Mesendoderm (in vitro differentiated cells): ENCODE measurements at regions not wholly inside any gene's neighbourhood (a gene's known extent, or its start where the extent isn't known, plus 50 kb on each side); places are given as distances from the start of the nearest gene placed in this dataset.
"Not testable (repeated sequence)": the region's sequence is repeated elsewhere in the genome, so short reads cannot be mapped to it uniquely, and the experiment has no call there.

ENCODE experiments used
- DNase-seq: peaks from one replicate; pipeline ENCODE4 v3.0.0; 2013
- H2AK5ac ChIP-seq: 2 replicates; pipeline ENCODE4 v1.6.1; 2013; ENCODE audit warnings: low read length, inconsistent platforms
- H2BK120ac ChIP-seq: 2 replicates; pipeline ENCODE4 v1.6.1; 2013; ENCODE audit warnings: low read depth, mild to moderate bottlenecking, low read length, moderate library complexity, mixed read lengths
- H2BK15ac ChIP-seq: replicated peaks from 2 replicates; pipeline ENCODE4 v1.6.1; 2013; ENCODE audit warnings: low read depth, mild to moderate bottlenecking, moderate library complexity
- H2BK5ac ChIP-seq: 2 replicates; pipeline ENCODE4 v1.6.1; 2013; ENCODE audit warnings: low read length, inconsistent platforms
- H3K18ac ChIP-seq: 2 replicates; pipeline ENCODE4 v1.6.1; 2013; ENCODE audit warnings: mild to moderate bottlenecking, low read length, mixed read lengths
- H3K23ac ChIP-seq: one replicate; pipeline ENCODE4 v1.6.1; 2013; ENCODE audit warnings: low read length
- H3K27ac ChIP-seq: 2 replicates; pipeline ENCODE4 v1.5.1; 2013; ENCODE audit warnings: low read depth, mild to moderate bottlenecking, inconsistent platforms, low read length, moderate library complexity
- H3K27me3 ChIP-seq: 2 replicates; pipeline ENCODE4 v1.6.1; 2013; ENCODE audit warnings: low read length, control low read depth, mild to moderate bottlenecking, inconsistent platforms; ENCODE audit not compliant: insufficient read depth, poor library complexity
- H3K36me3 ChIP-seq: 2 replicates; pipeline ENCODE4 v1.6.1; 2013; ENCODE audit warnings: low read length, inconsistent platforms; ENCODE audit not compliant: control insufficient read depth, insufficient read depth
- H3K4ac ChIP-seq: one replicate; pipeline ENCODE4 v1.6.1; 2013; ENCODE audit warnings: low read depth, mild to moderate bottlenecking, low read length, moderate library complexity
- H3K4me1 ChIP-seq: 2 replicates; pipeline ENCODE4 v1.6.1; 2013; ENCODE audit warnings: low read depth, low read length, inconsistent platforms; ENCODE audit not compliant: control insufficient read depth
- H3K4me2 ChIP-seq: 2 replicates; pipeline ENCODE4 v1.6.1; 2013; ENCODE audit warnings: low read length
- H3K4me3 ChIP-seq: 2 replicates; pipeline ENCODE4 v1.5.1; 2013; ENCODE audit warnings: mild to moderate bottlenecking, low read length
- H3K56ac ChIP-seq: one replicate; pipeline ENCODE4 v1.6.1; 2013; ENCODE audit warnings: low read length
- H3K79me1 ChIP-seq: 2 replicates; pipeline ENCODE4 v1.6.1; 2013; ENCODE audit warnings: low read length, inconsistent platforms
- H3K79me2 ChIP-seq: 2 replicates; pipeline ENCODE4 v1.6.1; 2013; ENCODE audit warnings: mild to moderate bottlenecking, low read length; ENCODE audit not compliant: control insufficient read depth, insufficient read depth
- H3K9ac ChIP-seq: 2 replicates; pipeline ENCODE4 v1.6.1; 2013; ENCODE audit warnings: low read length, inconsistent platforms
- H4K5ac ChIP-seq: one replicate; pipeline ENCODE4 v1.6.1; 2013; ENCODE audit warnings: low read length
- H4K8ac ChIP-seq: one replicate; pipeline ENCODE4 v1.6.1; 2013; ENCODE audit warnings: low read depth, mild to moderate bottlenecking, control low read depth, low read length, moderate library complexity
- WGBS: extraction: QIAGEN DNeasy Blood & Tissue Kit; methylation state at CpG from one replicate; pipeline ENCODE4 v1.1.7; 2013; ENCODE audit warnings: low lambda C conversion rate, missing lambda C conversion rate; ENCODE audit not compliant: insufficient coverage; ENCODE audit errors: extremely low coverage; 5-methylcytosine and 5-hydroxymethylcytosine counted together

- H4K5ac ChIP-seq, H3K56ac ChIP-seq: not testable (repeated sequence)
- WGBS: 100% methylated on average over 1 of the region's 5 CpGs
Observed at GRCh38 chr2:131803237-131803636, 275.5 kb downstream of the CCDC74A start.

GRCh38 chr2:131812605-131813004 lies 284.9 kb downstream of the CCDC74A start:
- H3K56ac ChIP-seq, H3K9ac ChIP-seq, H3K4me2 ChIP-seq, H2BK15ac ChIP-seq, H4K8ac ChIP-seq, H2AK5ac ChIP-seq, H3K79me1 ChIP-seq, H3K79me2 ChIP-seq, H3K4ac ChIP-seq, H2BK120ac ChIP-seq, H3K36me3 ChIP-seq, DNase-seq, H3K27ac ChIP-seq, H3K18ac ChIP-seq, H3K23ac ChIP-seq, H4K5ac ChIP-seq, H3K4me1 ChIP-seq, H2BK5ac ChIP-seq, H3K27me3 ChIP-seq, H3K4me3 ChIP-seq: not testable (repeated sequence)
- no CpG with 5 or more reads among the region's 2 CpGs for WGBS

More at GRCh38 chr2:131803237-131803636, 275.5 kb downstream of the CCDC74A start:
- not testable (repeated sequence) for H3K9ac ChIP-seq, H4K8ac ChIP-seq, H3K18ac ChIP-seq, H2BK5ac ChIP-seq, H3K27me3 ChIP-seq, H3K4me2 ChIP-seq, H3K79me2 ChIP-seq, H3K27ac ChIP-seq, H3K4ac ChIP-seq, H2BK15ac ChIP-seq, H2AK5ac ChIP-seq, DNase-seq, H3K4me3 ChIP-seq, H3K4me1 ChIP-seq, H3K23ac ChIP-seq, H2BK120ac ChIP-seq, H3K36me3 ChIP-seq, H3K79me1 ChIP-seq

- not testable (repeated sequence) for H3K4me2 ChIP-seq, H3K79me1 ChIP-seq, DNase-seq, H3K27ac ChIP-seq, H3K27me3 ChIP-seq, H3K4me3 ChIP-seq, H3K56ac ChIP-seq, H2BK120ac ChIP-seq, H4K8ac ChIP-seq, H3K23ac ChIP-seq, H3K4ac ChIP-seq, H3K79me2 ChIP-seq, H2AK5ac ChIP-seq, H2BK5ac ChIP-seq, H4K5ac ChIP-seq, H3K4me1 ChIP-seq, H2BK15ac ChIP-seq, H3K9ac ChIP-seq, H3K18ac ChIP-seq, H3K36me3 ChIP-seq
- WGBS: no CpG with 5 or more reads among the region's 21 CpGs
Observed at GRCh38 chr2:131813378-131813777, 285.7 kb downstream of the CCDC74A start.

- not testable (repeated sequence) for H3K79me2 ChIP-seq, DNase-seq, H3K27me3 ChIP-seq, H3K18ac ChIP-seq, H3K4me3 ChIP-seq, H2BK15ac ChIP-seq, H4K8ac ChIP-seq, H3K36me3 ChIP-seq, H2BK5ac ChIP-seq, H3K27ac ChIP-seq, H3K9ac ChIP-seq, H3K4ac ChIP-seq, H3K79me1 ChIP-seq, H2BK120ac ChIP-seq, H3K4me2 ChIP-seq, H3K4me1 ChIP-seq, H3K56ac ChIP-seq, H4K5ac ChIP-seq, H3K23ac ChIP-seq, H2AK5ac ChIP-seq
- WGBS: no CpG with 5 or more reads among the region's 4 CpGs
Observed at GRCh38 chr2:131818267-131818973, 290.7 kb downstream of the CCDC74A start.

- not testable (repeated sequence) for H3K27ac ChIP-seq, H3K79me1 ChIP-seq, H2BK5ac ChIP-seq, H3K27me3 ChIP-seq, H3K18ac ChIP-seq, H3K23ac ChIP-seq, H3K9ac ChIP-seq, H2BK120ac ChIP-seq, H3K4me3 ChIP-seq, H3K4me1 ChIP-seq, H3K36me3 ChIP-seq, H3K79me2 ChIP-seq, H4K5ac ChIP-seq, H4K8ac ChIP-seq, H2BK15ac ChIP-seq, H3K56ac ChIP-seq, H2AK5ac ChIP-seq, H3K4me2 ChIP-seq, H3K4ac ChIP-seq
- DNase-seq: peak; percentile 12
- WGBS: no CpG with 5 or more reads among the region's 3 CpGs
Observed at GRCh38 chr2:131822237-131822721, 294.6 kb downstream of the CCDC74A start.

- not testable (repeated sequence) for H3K18ac ChIP-seq, H4K8ac ChIP-seq, H3K9ac ChIP-seq, H2BK5ac ChIP-seq, H2AK5ac ChIP-seq, H3K4me3 ChIP-seq, H3K23ac ChIP-seq, H2BK15ac ChIP-seq, H4K5ac ChIP-seq, H3K79me2 ChIP-seq, DNase-seq, H3K27ac ChIP-seq, H3K36me3 ChIP-seq, H3K4ac ChIP-seq, H3K79me1 ChIP-seq, H2BK120ac ChIP-seq, H3K27me3 ChIP-seq, H3K4me1 ChIP-seq, H3K4me2 ChIP-seq, H3K56ac ChIP-seq
- no CpG with 5 or more reads among the region's 2 CpGs for WGBS
Observed at GRCh38 chr2:131823058-131823457, 295.4 kb downstream of the CCDC74A start.
